ENCODE measurements at regions not wholly inside any gene's neighbourhood (a gene's known extent, or its start where the extent isn't known, plus 50 kb on each side); places are given as distances from the start of the nearest gene placed in this dataset.
"Not testable (repeated sequence)": the region's sequence is repeated elsewhere in the genome, so short reads cannot be mapped to it uniquely, and the experiment has no call there.

DNA sequence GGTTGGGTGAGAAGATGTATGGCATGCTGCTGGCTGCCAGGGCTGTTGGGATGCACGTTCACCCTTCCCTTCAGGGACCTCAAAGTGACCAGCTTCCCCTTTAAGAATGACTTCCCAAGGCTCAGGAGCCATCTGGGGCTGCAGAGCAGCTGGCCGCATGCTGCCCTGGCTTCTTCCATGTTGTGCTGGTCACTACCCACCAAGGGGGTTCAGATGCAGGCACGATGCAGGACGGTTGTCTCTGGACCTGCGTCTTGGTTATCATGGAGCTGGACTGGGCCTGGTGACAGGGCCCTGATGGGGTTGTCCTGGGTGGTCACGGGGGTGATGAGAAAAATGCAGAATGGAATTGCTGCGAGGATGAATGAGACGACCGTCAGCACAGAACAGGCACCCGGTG is 297.8 kb downstream of the POTED start:
- not testable (repeated sequence) for DNase-seq

DNA sequence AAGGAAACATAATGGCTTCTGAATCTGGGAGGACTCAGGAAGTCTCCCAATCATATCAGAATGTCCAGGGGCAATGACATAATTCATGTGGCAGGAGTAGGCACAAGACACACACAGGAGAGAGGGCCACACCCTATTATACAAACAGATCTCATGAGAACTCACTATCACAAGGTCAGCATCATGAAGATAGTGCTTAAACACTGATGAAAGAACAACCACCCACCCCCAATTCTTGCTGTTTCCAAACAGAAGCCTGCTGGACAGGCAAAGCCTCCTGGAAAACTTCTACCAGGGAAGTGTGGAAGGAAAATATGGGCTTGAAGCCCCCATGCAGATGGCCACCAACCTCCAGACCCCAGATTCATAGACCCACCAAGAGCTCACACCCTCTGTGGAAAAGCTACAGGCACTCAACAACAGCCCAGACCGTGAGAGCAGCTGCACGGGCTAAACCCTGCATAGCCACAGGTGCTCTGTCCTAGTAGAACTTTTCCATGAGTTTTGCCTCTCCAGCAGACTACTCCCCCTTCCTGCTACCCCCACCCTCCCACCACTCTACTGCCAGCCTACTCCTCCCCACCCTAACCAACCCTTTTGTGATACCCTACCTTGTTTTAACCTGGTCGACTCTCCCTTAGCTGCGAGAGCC is 287.1 kb downstream of the POTED start:
- not testable (repeated sequence) for DNase-seq

DNA sequence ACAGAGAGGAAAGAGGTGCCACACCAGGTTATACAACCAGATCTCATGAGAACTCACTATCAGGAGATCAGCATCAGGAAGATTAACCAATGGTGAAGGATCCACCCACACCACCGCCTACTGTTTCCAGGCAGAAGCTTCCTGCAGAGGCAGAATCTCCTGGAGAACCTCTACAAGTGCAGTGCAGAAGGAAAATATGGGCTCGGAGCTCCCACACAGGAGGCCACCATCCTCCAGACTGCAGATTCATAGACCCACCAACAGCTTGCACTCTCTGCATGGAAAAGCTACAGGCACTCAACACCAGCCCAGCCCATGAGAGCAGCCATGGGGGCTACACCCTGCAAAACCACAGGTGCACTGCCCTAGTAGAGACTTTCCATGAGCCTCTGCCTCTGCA is 284.0 kb downstream of the POTED start:
- DNase-seq = not testable (repeated sequence)

- DNase-seq = not testable (repeated sequence)
These were observed 283.4 kb downstream of the POTED start for GRCh38 chr21:13893025-13893424.

DNA sequence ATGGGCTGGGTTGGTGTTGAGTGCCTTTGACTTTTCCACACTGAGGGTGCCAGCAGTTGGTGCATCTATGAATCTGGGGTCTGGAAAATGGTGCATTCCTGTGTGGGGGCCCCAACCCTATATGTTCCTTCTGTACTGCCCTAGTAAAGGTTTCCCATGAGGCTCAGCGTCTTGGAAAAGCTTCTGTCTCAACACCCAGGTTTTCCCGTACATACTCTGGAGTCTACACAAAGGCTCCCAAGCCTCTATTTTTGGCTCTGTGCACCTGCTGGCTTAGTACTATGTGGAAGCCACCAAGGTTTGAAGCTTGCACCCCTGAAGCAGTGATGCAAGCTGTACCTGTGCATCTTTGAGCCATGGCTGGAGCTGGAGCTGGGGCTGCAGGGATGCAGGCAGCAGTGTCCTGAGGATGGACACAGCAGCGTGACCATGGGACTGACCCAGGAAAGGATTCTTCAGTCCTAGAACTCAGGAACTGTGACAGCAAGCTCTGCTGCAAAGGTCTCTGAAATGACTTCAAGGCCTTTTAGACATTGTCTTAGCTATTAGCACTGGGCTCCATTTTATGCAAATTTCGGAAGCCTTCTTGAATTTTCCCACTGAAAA is 282.7 kb downstream of the POTED start:
- DNase-seq = not testable (repeated sequence)

- not testable (repeated sequence) for DNase-seq
These were observed 279.6 kb downstream of the POTED start for GRCh38 chr21:13889176-13889575.

DNA sequence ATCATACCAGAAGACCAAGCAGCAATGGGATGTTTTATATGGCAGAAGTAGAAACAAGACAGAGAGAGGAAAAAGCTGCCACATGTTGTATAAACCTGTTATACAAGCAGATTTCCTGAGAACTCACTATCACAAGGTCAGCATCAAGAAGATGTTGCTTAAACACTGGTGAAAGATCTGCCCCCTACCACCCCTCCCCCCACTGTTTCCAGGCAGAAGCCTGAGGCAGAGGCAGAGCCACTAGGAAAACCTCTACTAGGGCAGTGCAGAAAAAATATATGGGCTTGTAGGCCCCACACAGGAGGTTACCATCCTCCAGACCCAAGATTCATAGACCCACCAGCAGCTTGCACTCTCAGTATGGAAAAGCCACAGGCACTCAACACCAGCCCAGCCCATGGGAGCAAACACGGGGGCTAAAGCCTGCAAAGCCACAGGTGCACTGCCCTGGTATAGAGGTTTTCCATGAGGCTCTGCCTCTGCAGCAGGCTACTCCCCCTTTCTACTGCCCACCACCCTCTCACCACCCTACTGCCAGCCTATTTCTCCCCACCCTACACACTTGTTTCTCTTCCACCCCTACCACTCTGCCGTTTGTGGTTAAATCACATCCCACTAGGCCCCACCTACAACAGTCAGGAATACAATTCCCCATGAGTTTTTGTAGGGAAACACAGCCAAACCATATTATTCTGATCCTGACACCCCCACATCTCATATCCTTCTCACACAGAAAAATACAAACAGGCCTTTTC is 274.2 kb downstream of the POTED start:
- not testable (repeated sequence) for DNase-seq

DNA sequence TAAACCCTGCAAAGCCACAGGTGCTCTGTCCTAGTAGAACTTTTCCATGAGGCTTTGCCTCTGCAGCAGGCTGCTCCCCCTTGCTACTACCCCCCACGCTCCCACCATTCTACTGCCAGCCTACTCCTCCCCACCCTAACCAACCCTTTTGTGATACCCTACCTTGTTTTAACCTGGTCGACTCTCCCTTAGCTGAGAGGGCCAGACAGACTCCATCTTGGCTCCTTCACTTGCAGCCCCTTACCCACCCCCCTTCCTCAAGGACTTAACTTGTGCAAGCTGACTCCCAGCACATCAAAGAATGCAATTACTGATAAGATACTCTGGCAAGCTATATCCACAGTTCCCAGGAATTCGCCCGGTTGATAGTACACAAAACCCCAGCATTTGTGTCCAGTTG is 267.9 kb downstream of the POTED start:
- not testable (repeated sequence) for DNase-seq

- DNase-seq = not testable (repeated sequence)
These were observed 267.4 kb downstream of the POTED start for GRCh38 chr21:13876999-13877398.

GRCh38 chr21:13874001-13874400 is 264.4 kb downstream of the POTED start:
- DNase-seq = not testable (repeated sequence)

DNA sequence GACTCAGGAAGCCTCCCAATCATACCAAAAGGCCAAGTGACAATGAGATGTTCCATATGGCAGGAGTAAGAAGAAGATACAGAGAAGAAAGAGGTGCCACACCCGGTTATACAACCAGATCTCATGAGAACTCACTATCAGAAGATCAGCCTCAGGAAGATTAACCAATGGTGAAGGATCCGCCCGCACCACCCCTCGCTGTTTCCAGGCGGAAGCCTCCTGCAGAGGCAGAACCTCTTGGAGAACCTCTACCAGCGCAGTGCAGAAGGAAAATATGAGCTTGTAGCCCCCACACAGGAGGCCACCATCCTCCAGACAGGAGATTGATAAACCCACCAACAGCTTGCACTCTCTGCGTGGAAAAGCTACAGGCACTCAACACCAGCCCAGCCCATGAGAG is 245.1 kb downstream of the POTED start:
- DNase-seq = no peak

DNA sequence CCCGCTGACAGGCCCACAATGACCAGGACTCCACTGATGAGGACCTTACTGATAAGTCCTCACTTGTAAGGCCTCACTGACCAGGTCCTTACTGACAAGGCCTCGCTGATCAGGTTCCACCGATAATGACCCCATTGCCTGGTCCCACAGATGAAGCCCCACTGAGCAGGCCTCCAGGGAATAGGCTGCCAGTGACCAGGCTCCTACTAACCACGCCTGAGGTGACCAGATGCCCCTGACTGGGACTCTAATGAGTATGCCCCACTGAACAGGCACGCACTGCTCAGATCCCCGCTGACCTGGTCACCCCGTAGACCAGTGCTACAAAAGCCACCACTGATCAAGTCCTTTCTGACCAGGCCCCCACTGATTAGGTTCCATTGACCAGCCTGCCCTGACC is 241.2 kb downstream of the POTED start:
- DNase-seq = not testable (repeated sequence)

DNA sequence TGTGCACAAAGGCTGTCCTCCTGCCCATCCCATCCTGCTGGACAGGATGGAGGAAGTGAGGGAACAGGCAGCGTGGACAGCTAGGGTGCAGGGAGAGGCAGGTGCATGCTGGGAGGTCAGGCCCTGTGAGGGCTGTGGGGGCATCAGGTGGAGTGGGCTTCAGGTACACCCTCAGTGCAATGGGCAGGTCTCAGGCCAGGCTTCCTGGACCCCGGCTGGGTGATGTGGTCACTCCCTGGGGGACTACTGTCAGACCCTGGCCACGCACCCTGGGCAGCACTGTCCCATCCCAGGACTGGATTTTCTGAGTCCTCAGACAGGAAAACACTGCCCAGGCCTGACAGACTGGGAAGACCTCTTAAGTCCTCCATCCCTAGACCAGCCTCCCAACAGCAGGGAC is 239.9 kb downstream of the POTED start:
- DNase-seq = not testable (repeated sequence)

GRCh38 chr21:13846718-13847117 is 237.1 kb downstream of the POTED start:
- DNase-seq = not testable (repeated sequence)

GRCh38 chr21:13844574-13844973 is 235.0 kb downstream of the POTED start:
- not testable (repeated sequence) for DNase-seq

- DNase-seq = not testable (repeated sequence)
These were observed 233.5 kb downstream of the POTED start for GRCh38 chr21:13843081-13843480.

DNA sequence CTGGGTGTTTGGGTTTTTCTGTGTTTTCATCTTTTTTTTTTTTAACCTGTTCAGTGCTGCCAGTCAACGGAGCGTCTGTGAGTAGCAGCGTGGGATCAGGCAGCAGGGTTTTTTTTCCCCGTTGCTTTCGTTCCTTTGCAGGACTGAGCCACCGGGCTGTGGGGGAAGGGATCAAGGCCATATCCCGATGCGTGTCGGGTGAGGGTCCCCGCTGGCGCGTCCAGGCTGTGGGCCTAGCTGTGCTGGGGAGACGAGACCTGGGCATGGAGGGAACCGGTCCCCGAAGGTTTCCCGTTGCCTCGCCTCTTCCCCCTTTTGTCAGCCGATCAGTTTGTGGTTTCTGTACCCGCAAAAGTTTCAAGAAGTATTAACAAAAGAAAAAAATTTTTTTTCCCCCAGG is 218.1 kb downstream of the POTED start:
- DNase-seq = not testable (repeated sequence)

GRCh38 chr21:13827201-13827600 is 217.6 kb downstream of the POTED start:
- DNase-seq = no peak

DNA sequence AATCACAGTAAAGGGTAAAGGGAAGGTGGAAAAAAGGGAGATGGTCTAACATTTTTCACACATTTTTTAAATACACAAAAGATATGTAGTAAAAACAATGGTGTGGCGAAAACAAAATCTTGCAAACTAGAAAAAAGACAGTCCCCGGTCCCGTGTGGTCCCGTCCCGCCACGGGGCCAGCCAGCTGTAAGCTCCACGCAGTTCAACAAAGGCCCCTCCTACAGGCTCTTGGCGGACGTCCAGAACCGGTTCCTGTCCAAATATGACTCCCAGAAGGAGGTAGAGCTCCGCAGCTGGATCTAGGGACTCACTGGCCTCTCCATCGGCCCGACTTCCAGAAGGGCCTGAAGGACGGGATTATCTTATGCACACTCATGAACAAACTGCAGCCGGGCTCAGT is 216.9 kb downstream of the POTED start:
- not testable (repeated sequence) for DNase-seq

- not testable (repeated sequence) for DNase-seq
These were observed 215.7 kb downstream of the POTED start for GRCh38 chr21:13825218-13825778.

DNA sequence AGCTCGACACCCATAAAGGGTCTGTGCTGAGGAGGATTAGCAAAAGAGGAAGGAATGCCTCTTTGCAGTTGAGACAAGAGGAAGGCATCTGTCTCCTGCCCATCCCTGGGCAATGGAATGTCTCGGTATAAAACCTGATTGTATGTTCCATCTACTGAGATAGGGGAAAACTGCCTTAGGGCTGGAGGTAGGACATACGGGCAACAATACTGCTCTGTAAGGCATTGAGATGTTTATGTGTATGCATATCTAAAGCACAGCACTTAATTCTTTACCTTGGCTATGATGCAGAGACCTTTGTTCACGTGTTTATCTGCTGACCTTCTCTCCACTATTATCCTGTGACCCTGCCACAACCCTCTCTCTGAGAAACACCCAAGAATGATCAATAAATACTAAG is 210.7 kb downstream of the POTED start:
- not testable (repeated sequence) for DNase-seq

- not testable (repeated sequence) for DNase-seq
These were observed 202.6 kb downstream of the POTED start for GRCh38 chr21:13812191-13812590.

DNA sequence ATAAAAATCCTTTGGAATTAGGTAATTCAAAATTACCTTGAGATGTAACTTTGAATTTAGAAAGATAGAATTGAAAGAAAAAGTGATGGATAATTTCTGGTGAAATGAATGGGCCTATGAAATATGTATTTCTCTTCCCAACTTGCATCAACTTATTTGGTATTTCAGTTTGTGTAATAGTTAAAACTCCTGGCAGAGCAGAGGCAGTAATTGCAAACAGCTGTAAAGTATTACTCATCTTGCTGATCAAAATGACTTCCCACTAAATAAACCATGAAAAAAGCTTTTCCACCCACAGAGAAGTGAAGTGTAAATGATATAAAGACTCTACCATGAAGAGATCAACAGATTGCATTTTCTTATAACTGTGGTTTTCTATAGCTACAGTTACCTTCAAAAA is 201.0 kb downstream of the POTED start:
- DNase-seq = not testable (repeated sequence)

- not testable (repeated sequence) for DNase-seq
These were observed 196.9 kb downstream of the POTED start for GRCh38 chr21:13806444-13806843.

Data from NCI-H774 (cell line).